HepG2 (cell line): ENCODE measurements at regions not wholly inside any gene's neighbourhood (a gene's known extent, or its start where the extent isn't known, plus 50 kb on each side); places are given as distances from the start of the nearest gene placed in this dataset.
A peak's percentile ranks its signal among the peaks of the same experiment; 100 is the strongest.

Experiments used
- ATAC-seq: fragments of 200-7000 bp; cut with Tn5 transposase; 3 replicates; pipeline ENCODE4 v1.9.1; 2020; ENCODE audit warnings: mild to moderate bottlenecking, moderate library complexity
- BruUV-seq: library from RNA; stranded (reverse); fragments of 400-500 nt; replicated peaks from 2 replicates; lab custom pipeline; 2021; lab: Mats Ljungman, UMichigan
- CTCF ChIA-PET: fragments of 300-600 bp; formaldehyde crosslinking; extraction: SDS; loops from one replicate; lab custom pipeline; 2021; ENCODE audit warnings: low total read pairs, inconsistent platforms, low intra/inter-chr PET ratio; lab: Yijun Ruan, JAX
- POLR2A ChIA-PET: fragments of 350-600 bp; sonication (Branson Sonifier 250); formaldehyde crosslinking; loops from one replicate; lab custom pipeline; 2020; ENCODE audit warnings: antibody characterized with exemption, inconsistent platforms; lab: Yijun Ruan, JAX
- DNase-seq: peaks from one replicate; pipeline ENCODE4 v3.0.0-alpha.2; 2015; ENCODE audit warnings: low spot score
- FAIRE-seq: peaks from 3 replicates; lab custom pipeline; 2011; peaks lifted over from hg19 to GRCh38; lab: Jason Lieb, UNC
- H2AFZ ChIP-seq: one replicate; pipeline ENCODE4 v1.6.1; 2011; ENCODE audit warnings: low read length, inconsistent platforms
- H3K27ac ChIP-seq: fragments of 300-600 bp; 3 replicates; pipeline ENCODE4 v1.8.0; 2011; ENCODE audit warnings: mixed run types, mild to moderate bottlenecking, mixed read lengths, low read length, inconsistent platforms; ENCODE audit not compliant: insufficient read depth; ENCODE audit errors: extremely low read length
- H3K27me3 ChIP-seq, 2 experiments: fragments of 200-600 bp in 1 of 2; 2 replicates in 1 of 2; 3 replicates in 1 of 2; pipeline versions ENCODE4 v1.6.0 to v1.8.0; 2011; ENCODE audit warnings: low read length in 2 of 2, mild to moderate bottlenecking in 2 of 2, moderate library complexity in 2 of 2, inconsistent platforms in 1 of 2; ENCODE audit not compliant: insufficient read depth in 2 of 2, control insufficient read depth in 1 of 2
- H3K36me3 ChIP-seq, 2 experiments: fragments of 200-600 bp in 1 of 2; replicated peaks in 1 of 2; 2 replicates in 1 of 2; 3 replicates in 1 of 2; pipeline versions ENCODE4 v1.5.1 to v1.8.0; 2011; ENCODE audit warnings: low read length in 2 of 2, inconsistent platforms in 1 of 2; ENCODE audit not compliant: insufficient read depth in 2 of 2, control insufficient read depth in 1 of 2
- H3K4me1 ChIP-seq: 2 replicates; pipeline ENCODE4 v1.5.1; 2012; ENCODE audit warnings: low read length, inconsistent platforms; ENCODE audit not compliant: insufficient read depth
- H3K4me2 ChIP-seq: 2 replicates; pipeline ENCODE4 v1.6.0; 2011; ENCODE audit warnings: low read depth, low read length, inconsistent platforms
- H3K4me3 ChIP-seq, 3 experiments: fragments of 200-600 bp in 1 of 3; sonication (generic), shearing (Covaris generic) in 1 of 3; replicated peaks in 1 of 3; 2 replicates each; pipeline ENCODE4 v1.5.1; 2011 to 2016; ENCODE audit warnings: low read length in 3 of 3, inconsistent platforms in 2 of 3, low read depth in 2 of 3, mild to moderate bottlenecking in 2 of 3, control low read depth in 1 of 3, mixed read lengths in 1 of 3; ENCODE audit not compliant: insufficient read depth in 1 of 3
- H3K79me2 ChIP-seq: one replicate; pipeline ENCODE4 v1.6.1; 2011; ENCODE audit warnings: low read length, inconsistent platforms; ENCODE audit not compliant: insufficient read depth
- H3K9ac ChIP-seq: 2 replicates; pipeline ENCODE4 v1.6.0; 2011; ENCODE audit warnings: mild to moderate bottlenecking, low read depth, low read length, inconsistent platforms; ENCODE audit not compliant: insufficient read depth
- H3K9me3 ChIP-seq: 2 replicates; pipeline ENCODE4 v1.5.1; 2012; ENCODE audit warnings: mild to moderate bottlenecking, low read length
- H4K20me1 ChIP-seq: 2 replicates; pipeline ENCODE4 v1.6.0; 2011; ENCODE audit warnings: inconsistent platforms, mild to moderate bottlenecking, low read length, moderate library complexity; ENCODE audit not compliant: insufficient read depth
- ATF7 ChIP-seq, 2 experiments: fragments of 450-650 bp in 1 of 2; sonication (generic) in 1 of 2; formaldehyde crosslinking in 1 of 2; IDR thresholded peaks; 2 replicates each; pipeline versions ENCODE4 v1.4.0 to v1.6.1; 2016 to 2020; ENCODE audit warnings: antibody characterized with exemption in 1 of 2, mild to moderate bottlenecking in 1 of 2, missing genetic modification reagents in 1 of 2
- CC2D1A ChIP-seq: sonication (generic); formaldehyde crosslinking; IDR thresholded peaks from 2 replicates; pipeline ENCODE4 v1.8.1; 2023; ENCODE audit warnings: mild to moderate bottlenecking, missing genetic modification reagents
- ELF1 ChIP-seq: sonication (generic); formaldehyde crosslinking; IDR thresholded peaks from 2 replicates; pipeline ENCODE4 v1.4.0; 2020; ENCODE audit warnings: missing genetic modification reagents
- HOXA5 ChIP-seq: sonication (generic); formaldehyde crosslinking; IDR thresholded peaks from 2 replicates; pipeline ENCODE4 v1.4.0; 2020; ENCODE audit warnings: missing genetic modification reagents
- LCORL ChIP-seq, 2 experiments: fragments of 450-650 bp in 1 of 2; sonication (generic) in 1 of 2; formaldehyde crosslinking in 1 of 2; IDR thresholded peaks; 2 replicates each; pipeline versions ENCODE4 v1.5.0 to v1.6.1; 2017 to 2020; ENCODE audit warnings: antibody characterized with exemption in 1 of 2, missing genetic modification reagents in 1 of 2
- MAFK ChIP-seq, 2 experiments: IDR thresholded peaks in 1 of 2; conservative IDR thresholded peaks in 1 of 2; 2 replicates each; pipeline ENCODE4 v1.6.1; 2011; ENCODE audit warnings: improper control_type of control experiment in 2 of 2, low read length in 2 of 2
- NCOA1 ChIP-seq: sonication (generic); formaldehyde crosslinking; IDR thresholded peaks from 2 replicates; pipeline ENCODE4 v1.9.0; 2021; ENCODE audit warnings: missing genetic modification reagents
- NFKBIZ ChIP-seq: IDR thresholded peaks from 2 replicates; pipeline ENCODE4 v1.6.1; 2018; ENCODE audit warnings: missing genetic modification reagents, missing compliant biosample characterization
- SMC3 ChIP-seq: IDR thresholded peaks from 2 replicates; pipeline ENCODE4 v1.6.1; 2011; ENCODE audit warnings: low read length, improper control_type of control experiment
- SRY ChIP-seq: sonication (generic); formaldehyde crosslinking; IDR thresholded peaks from 2 replicates; pipeline ENCODE4 v1.8.0; 2022; ENCODE audit warnings: mild to moderate bottlenecking, missing genetic modification reagents
- SSRP1 ChIP-seq: IDR thresholded peaks from 2 replicates; pipeline ENCODE4 v1.6.1; 2016; ENCODE audit warnings: control low read depth
- ZMYM2 ChIP-seq: sonication (generic); formaldehyde crosslinking; IDR thresholded peaks from 2 replicates; pipeline ENCODE4 v1.8.0; 2022; ENCODE audit warnings: mild to moderate bottlenecking, missing genetic modification reagents
- ZMYM3 ChIP-seq: sonication (generic); formaldehyde crosslinking; IDR thresholded peaks from 2 replicates; pipeline ENCODE4 v1.5.1; 2020; ENCODE audit warnings: mild to moderate bottlenecking, missing genetic modification reagents
- ZNF607 ChIP-seq: sonication (generic); formaldehyde crosslinking; IDR thresholded peaks from 2 replicates; pipeline ENCODE4 v1.5.1; 2020; ENCODE audit warnings: missing genetic modification reagents, mild to moderate bottlenecking, borderline replicate concordance
- ZNF775 ChIP-seq: sonication (generic); formaldehyde crosslinking; IDR thresholded peaks from 2 replicates; pipeline ENCODE4 v1.4.0; 2020; ENCODE audit warnings: missing genetic modification reagents, mild to moderate bottlenecking, moderate library complexity, borderline replicate concordance
- WGBS: methylation state at CpG from one replicate; pipeline ENCODE4 v1.1.6; 2017; ENCODE audit warnings: low lambda C conversion rate; 5-methylcytosine and 5-hydroxymethylcytosine counted together
- in situ Hi-C: cut with HindIII; loops from 2 replicates; pipeline ENCODE4 v1.10.0; 2017; ENCODE audit warnings: low pct_unique_long_range_greater_than_20kb; ENCODE audit not compliant: extremely low pct_ligation_motif_present
- intact Hi-C: fragments of 100-400 bp; cut with micrococcal nuclease; formaldehyde crosslinking; loops from one replicate; pipeline ENCODE4 v1.10.0; 2022; ENCODE audit not compliant: unreplicated experiment
- TF ChIP-seq, protein P1 (sequence below): sonication (generic); formaldehyde crosslinking; conservative IDR thresholded peaks from 2 replicates; pipeline ENCODE4 v1.5.0; 2020; ENCODE audit warnings: missing genetic modification reagents
- TF ChIP-seq, protein P2 (sequence below): sonication (generic); formaldehyde crosslinking; conservative IDR thresholded peaks from 2 replicates; pipeline ENCODE4 v1.4.0; 2020; ENCODE audit warnings: missing genetic modification reagents
- TF ChIP-seq, protein P3 (sequence below): sonication (generic); formaldehyde crosslinking; IDR thresholded peaks from 2 replicates; pipeline ENCODE4 v1.5.0; 2020; ENCODE audit warnings: missing genetic modification reagents

DNA sequence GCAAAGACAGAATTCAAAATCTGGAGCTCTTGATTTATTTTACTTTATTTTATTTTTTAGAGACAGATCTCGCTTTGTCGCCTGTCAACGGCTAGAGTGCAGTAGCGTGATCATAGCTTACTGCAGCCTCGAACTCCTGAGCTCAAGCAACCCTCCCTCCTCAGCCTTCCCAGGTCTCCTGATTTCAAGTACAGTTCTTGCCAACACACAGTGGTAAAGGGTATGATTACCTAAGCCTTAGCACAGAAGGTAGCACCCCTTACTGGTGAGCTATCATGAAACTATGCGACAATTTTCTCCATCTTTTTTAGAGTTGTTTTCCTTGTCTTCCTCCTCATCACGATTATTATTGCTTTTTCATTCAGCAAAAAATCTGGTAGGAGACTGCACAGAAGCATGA lies 94.3 kb upstream of the ETV6 start:
- H3K27me3 ChIP-seq: no peaks in the 10 kb centered on the region; a peak in 1 of 5 replicates

DNA sequence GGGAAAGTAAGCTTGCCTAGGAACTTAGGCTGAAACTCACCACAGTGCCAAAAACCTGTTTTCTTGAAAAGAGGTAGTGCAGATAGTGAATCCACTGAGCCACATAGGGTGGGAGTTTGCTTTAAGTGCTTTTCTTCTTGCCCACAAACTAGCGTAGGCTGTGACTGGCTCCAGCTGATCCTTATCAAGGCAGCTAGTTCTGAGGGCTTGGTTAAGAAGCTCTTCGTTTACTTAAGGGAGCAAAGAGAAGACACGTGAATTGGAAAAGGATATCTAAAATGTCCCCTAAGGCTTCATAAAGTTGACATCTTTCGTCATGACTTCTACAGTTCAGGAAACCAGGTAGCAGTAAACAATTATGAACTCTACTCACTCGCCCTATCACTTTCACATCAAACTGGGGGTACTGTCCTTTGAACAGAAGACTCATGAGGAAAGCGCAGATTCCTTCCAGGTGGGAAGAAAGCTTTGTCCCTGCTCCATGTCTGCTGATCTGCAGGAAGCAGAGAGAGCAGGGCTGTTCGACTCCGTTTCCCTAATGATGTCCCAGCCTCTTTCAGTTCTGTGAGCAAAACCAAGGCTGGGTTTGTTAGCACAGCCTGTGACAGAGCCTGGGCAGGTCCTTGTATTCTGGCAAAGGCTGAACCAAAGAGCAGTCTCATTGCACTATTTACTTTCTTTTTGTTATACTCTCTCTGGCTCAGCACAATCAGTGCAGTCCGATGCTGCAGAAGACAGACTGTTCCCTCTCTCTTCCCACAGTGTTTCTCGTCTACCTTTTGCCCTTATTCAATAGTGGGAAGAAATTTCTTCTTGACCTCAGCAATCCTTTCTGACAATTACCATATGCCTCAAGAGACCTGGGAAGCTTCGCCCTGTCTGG lies 93.5 kb upstream of the ETV6 start:
- Histone ChIP-seq H3K4me3 (no peak overlapping the region), H3K36me3 (no peaks in the 10 kb centered on the region), H3K4me1 (no peaks in the 10 kb centered on the region), H3K27ac (no peak overlapping the region), H4K20me1 (no peaks in the 10 kb centered on the region), H3K9ac (no peak overlapping the region), H3K9me3 (no peaks in the 10 kb centered on the region), H3K27me3 (no peaks in the 10 kb centered on the region), H3K79me2 (no peaks in the 10 kb centered on the region), H2AFZ (no peak overlapping the region), H3K4me2 (peak overlapping the region; percentile 37; the same call in 1 of the 2 replicates)
- ATAC-seq: peak; percentile 65
- 6% methylated on average over 9 of the region's 11 CpGs for WGBS
- BruUV-seq: no TSS peak
- intact Hi-C loops (no loop called here), in situ Hi-C loops (loop anchor here (25.0 kb wide), 1 partner anchor 756 kb away; no protein-coding TSS in a partner anchor)
- ChIA-PET CTCF (no interaction called here), POLR2A (no interaction called here)
- FAIRE-seq: no peak
- DNase-seq: no peak
- TF ChIP-seq LCORL (IDR thresholded peaks at IDR 0.05): no peak
- TF ChIP-seq LCORL (CRISPR knock-in tag; IDR thresholded peaks at IDR 0.05): no peak
- no peak for TF ChIP-seq SSRP1 (CRISPR knock-in tag)
- TF ChIP-seq ZNF775 (CRISPR knock-in tag): no peak
- TF ChIP-seq CC2D1A (CRISPR knock-in tag): no peak
- TF ChIP-seq, protein P1, sequence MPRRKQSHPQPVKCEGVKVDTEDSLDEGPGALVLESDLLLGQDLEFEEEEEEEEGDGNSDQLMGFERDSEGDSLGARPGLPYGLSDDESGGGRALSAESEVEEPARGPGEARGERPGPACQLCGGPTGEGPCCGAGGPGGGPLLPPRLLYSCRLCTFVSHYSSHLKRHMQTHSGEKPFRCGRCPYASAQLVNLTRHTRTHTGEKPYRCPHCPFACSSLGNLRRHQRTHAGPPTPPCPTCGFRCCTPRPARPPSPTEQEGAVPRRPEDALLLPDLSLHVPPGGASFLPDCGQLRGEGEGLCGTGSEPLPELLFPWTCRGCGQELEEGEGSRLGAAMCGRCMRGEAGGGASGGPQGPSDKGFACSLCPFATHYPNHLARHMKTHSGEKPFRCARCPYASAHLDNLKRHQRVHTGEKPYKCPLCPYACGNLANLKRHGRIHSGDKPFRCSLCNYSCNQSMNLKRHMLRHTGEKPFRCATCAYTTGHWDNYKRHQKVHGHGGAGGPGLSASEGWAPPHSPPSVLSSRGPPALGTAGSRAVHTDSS: no peak
- TF ChIP-seq ZMYM3 (CRISPR knock-in tag): no peak
- TF ChIP-seq, protein P2, sequence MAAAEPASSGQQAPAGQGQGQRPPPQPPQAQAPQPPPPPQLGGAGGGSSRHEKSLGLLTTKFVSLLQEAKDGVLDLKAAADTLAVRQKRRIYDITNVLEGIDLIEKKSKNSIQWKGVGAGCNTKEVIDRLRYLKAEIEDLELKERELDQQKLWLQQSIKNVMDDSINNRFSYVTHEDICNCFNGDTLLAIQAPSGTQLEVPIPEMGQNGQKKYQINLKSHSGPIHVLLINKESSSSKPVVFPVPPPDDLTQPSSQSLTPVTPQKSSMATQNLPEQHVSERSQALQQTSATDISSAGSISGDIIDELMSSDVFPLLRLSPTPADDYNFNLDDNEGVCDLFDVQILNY: no peak
- TF ChIP-seq, protein P3, sequence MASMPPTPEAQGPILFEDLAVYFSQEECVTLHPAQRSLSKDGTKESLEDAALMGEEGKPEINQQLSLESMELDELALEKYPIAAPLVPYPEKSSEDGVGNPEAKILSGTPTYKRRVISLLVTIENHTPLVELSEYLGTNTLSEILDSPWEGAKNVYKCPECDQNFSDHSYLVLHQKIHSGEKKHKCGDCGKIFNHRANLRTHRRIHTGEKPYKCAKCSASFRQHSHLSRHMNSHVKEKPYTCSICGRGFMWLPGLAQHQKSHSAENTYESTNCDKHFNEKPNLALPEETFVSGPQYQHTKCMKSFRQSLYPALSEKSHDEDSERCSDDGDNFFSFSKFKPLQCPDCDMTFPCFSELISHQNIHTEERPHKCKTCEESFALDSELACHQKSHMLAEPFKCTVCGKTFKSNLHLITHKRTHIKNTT (CRISPR knock-in tag): no peak

More for the DNA sequence above, 94.3 kb upstream of the ETV6 start:
- DNase-seq (no peak), FAIRE-seq (no peak), ATAC-seq (no peak)
- H3K4me2 ChIP-seq: no peak overlapping the region
- H4K20me1 ChIP-seq: no peaks in the 10 kb centered on the region
- no peaks in the 10 kb centered on the region for H3K9me3 ChIP-seq
- 55% methylated on average over 7 of the region's 7 CpGs for WGBS
- intact Hi-C loops: no loop called here
- no peak overlapping the region for H3K27ac ChIP-seq
- H3K4me1 ChIP-seq: no peaks in the 10 kb centered on the region
- H3K9ac ChIP-seq: no peak overlapping the region
- no peak overlapping the region for H2AFZ ChIP-seq
- no peaks in the 10 kb centered on the region for H3K36me3 ChIP-seq
- H3K79me2 ChIP-seq: no peaks in the 10 kb centered on the region
- in situ Hi-C loops: loop anchor here (25.0 kb wide), 1 partner anchor 757 kb away; no protein-coding TSS in a partner anchor
- TF ChIP-seq HOXA5 (no peak), MAFK (conservative IDR thresholded peaks at IDR 0.05 in 1 of 2, IDR thresholded peaks at IDR 0.05 in 1 of 2; ENCODE audit: low read length in 2 of 2) (no peak), ATF7 (IDR thresholded peaks at IDR 0.05) (no peak), ATF7 (CRISPR knock-in tag; IDR thresholded peaks at IDR 0.05) (no peak), ZMYM2 (CRISPR knock-in tag) (no peak), NCOA1 (CRISPR knock-in tag) (no peak), NFKBIZ (CRISPR knock-in tag) (no peak), SRY (no peak), ELF1 (CRISPR knock-in tag) (no peak), SMC3 (no peak), ZNF607 (no peak)
- POLR2A ChIA-PET: no interaction called here
- CTCF ChIA-PET: no interaction called here
- BruUV-seq: no TSS peak
- H3K4me3 ChIP-seq: no peak overlapping the region
